NT2/D1 (cell line): ENCODE measurements at regions not wholly inside any gene's neighbourhood (a gene's known extent, or its start where the extent isn't known, plus 50 kb on each side); places are given as distances from the start of the nearest gene placed in this dataset.

ENCODE experiments used
- SUZ12 ChIP-seq: IDR thresholded peaks from 2 replicates; pipeline ENCODE4 v1.6.1; 2011; ENCODE audit not compliant: insufficient read length, insufficient read depth; ENCODE audit errors: extremely low read depth
- YY1 ChIP-seq: IDR thresholded peaks from 2 replicates; pipeline ENCODE4 v1.6.1; 2011; ENCODE audit not compliant: insufficient read length, insufficient read depth
- ZNF274 ChIP-seq: IDR thresholded peaks from 2 replicates; pipeline ENCODE4 v1.6.1; 2011; ENCODE audit warnings: mild to moderate bottlenecking, low read depth, low read length

- TF ChIP-seq SUZ12 = no peak
- TF ChIP-seq ZNF274 = no peak
- no peak for TF ChIP-seq YY1
These were observed 657.5 kb downstream of the RFPL4B start for GRCh38 chr6:113004470-113005270.
